GM18861 (cell line): ENCODE measurements at regions not wholly inside any gene's neighbourhood (a gene's known extent, or its start where the extent isn't known, plus 50 kb on each side); places are given as distances from the start of the nearest gene placed in this dataset.
"Not testable (repeated sequence)": the region's sequence is repeated elsewhere in the genome, so short reads cannot be mapped to it uniquely, and the experiment has no call there.

Experiments used
- ATAC-seq: cut with Tn5 transposase; IDR thresholded peaks from one replicate; pipeline ENCODE4 v1.9.1; 2021; ENCODE audit not compliant: unreplicated experiment

DNA sequence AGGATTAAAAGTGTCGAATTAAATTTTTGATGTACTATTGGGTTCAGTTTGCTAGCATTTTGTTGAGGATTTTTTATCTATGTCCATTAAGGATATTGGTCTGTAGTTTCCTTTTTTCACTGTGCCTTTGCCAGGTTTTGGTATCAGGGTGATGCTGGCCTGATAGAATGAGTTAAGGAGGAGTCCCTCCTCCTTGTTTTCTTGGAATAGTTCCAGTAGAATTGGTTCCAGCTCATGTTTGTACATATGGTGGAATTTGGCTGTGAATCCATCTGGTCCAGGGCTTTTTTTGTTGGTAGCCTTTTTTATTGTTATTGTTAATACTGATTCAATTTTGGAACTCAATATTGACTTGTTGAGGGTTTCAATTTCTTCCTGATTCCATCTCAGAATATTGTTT is 141.8 kb downstream of the SIM1 start:
- no peak for ATAC-seq

DNA sequence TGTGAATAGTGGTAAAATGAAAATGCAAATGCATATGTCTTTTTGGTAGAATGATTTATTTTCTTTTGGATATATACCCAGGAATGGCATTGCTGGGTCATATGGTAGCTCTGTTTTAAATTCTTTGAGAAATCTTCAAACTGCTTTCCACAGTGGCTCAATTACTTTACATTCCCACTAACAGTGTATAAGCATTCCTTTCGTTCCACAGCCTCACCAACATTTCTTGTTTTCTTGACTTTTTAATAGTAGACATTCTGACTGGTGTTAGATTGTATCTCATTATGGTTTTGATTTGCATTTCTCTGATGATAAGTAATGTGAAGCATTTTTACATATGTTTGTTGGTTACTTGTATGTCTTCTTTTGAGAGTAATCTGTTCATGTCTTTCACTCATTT is 144.0 kb downstream of the SIM1 start:
- ATAC-seq: no peak

DNA sequence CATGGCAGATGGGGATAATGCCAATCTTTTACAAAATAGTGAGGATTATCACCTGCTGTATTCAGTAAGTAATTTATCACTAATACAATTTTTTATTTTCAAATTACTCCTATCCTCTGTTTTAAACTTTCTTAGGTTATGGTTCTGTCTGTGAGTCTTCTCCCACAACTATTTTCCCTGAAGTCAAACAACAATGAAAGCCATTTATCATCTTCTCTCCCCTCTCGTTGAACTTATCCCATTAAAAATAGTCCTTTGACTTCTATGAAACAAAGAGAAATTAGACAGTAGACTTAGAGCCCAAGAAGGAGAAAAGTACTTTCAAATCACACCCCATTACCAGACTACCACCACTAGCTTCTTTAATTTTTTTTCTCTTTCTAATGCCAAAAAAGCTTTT is 147.7 kb downstream of the SIM1 start:
- no peak for ATAC-seq

DNA sequence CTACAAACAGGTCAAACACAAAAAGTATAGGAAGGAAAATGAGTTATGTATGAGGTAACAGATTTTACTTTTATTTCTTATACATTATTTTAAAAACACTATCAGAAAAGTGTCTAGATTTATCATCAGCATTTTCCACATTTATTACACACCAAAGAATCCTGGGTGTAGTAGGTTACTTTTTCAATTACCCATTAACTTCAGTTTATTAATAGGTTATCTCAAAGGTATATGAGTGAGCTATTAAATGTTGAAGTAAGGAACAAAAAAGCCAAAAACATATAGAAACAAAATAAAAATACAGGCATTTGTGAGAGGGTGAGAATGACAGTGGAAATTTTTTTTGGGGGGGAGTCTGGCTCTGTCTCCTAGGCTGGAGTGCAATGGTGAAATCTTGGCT is 150.5 kb downstream of the SIM1 start:
- no peak for ATAC-seq

DNA sequence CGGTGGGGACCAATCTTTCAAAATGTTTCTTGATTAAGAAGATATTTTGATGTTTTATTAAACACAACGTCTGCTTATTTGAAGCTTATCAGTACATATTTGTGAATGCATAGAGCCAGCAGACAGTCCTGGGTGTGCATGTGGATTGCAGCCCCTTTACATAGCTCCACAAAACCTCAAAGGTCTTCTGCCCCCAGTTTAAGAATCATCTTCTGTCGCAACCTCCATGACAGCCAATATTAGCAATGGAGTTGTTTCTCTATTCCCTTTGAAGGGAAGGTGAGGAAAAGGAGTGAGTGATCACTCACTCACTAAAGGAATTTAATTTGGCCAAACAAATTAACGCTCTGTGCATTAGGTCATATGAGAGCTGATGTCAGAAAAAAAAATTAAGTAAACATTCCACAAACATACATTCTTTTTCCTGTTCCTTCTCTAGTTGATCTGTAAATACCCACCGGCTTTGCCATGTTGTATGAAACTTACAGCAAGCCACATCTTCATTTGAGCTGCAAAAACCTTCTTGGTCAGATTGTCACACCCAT is 152.9 kb downstream of the SIM1 start:
- no peak for ATAC-seq

DNA sequence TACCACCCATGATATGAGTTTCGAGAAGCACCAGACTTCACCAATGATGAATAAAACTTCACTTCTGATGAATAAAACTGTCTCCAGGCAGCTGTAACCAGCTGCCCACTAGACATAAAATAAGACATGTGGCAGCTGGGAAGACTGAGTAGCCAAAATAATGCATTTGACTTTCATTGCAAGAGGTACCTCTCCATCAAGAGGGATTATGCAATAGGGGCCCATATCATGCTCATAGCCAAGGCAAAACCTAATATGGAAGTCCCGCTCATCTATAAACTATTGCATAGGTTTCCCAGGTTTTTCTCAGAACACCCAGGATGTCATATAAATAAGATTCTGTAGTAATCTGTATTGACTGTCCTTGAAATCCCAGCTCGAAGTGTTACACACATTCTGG is 155.5 kb downstream of the SIM1 start:
- no peak for ATAC-seq

DNA sequence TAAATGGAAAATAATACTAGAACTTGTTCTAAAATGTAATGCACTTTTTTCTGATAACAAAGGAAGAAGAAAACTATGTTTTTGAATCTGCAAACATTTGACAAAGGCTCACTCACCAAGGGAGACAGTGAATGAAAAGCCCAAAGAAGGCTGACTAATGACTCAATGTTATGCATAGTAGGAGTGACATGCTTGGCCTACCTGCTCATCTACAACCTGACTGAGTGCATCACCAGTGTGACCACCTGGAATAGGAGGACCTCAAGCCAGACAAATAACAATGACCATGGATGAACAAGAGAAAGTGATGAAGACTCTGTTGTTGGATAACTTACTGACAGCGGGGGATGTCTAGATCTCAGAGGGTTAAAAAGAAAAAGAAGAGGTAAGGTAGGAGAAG is 157.2 kb downstream of the SIM1 start:
- no peak for ATAC-seq

DNA sequence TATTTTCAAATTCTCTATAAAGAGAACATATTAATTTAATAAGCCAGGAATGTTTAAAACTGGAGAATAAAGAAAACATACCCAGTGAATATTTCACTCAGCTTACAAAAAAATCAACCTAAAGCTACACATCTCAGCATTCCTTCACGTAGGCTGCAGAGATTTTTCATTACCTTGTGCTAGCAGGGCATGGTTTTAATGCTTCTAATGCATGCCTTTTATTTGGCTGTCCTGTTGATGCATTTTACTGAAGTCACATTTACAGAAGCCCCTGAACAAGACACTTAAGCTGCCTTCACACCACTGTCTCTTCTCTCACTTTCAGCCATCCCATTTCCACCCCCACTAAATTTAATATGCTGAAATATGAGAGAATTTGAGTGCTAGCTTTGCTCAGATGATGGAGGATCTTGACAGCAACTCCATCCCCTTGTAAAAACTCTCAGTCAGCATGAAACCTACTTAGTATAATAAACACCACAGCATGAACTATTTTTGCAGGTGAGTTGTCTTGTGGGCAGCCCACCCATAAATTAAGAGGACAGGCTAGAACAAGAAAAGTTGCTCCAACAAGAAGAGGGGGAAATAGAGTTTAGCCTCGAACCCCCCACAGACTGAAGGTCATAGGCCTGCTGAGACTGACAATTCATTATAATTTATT is 159.4 kb downstream of the SIM1 start:
- no peak for ATAC-seq

DNA sequence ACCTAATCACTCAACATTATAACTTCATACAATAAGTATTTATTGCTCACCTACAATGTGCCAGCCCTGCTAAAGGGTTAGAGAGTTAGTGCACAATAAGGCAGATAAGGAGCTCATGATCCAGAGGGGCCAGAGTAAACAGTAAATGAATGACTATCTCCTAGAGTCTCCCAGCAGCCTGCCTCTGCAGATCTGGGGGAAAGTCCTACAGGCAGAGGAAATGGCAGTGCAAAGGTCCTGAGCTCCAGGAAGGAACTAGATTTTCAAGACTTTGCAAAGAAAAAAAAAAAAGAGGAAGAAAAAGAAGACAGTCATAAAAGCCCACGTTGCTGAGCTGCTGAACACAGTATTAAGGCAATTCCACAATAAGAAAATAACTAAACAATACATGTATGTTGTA is 160.1 kb downstream of the SIM1 start:
- no peak for ATAC-seq

DNA sequence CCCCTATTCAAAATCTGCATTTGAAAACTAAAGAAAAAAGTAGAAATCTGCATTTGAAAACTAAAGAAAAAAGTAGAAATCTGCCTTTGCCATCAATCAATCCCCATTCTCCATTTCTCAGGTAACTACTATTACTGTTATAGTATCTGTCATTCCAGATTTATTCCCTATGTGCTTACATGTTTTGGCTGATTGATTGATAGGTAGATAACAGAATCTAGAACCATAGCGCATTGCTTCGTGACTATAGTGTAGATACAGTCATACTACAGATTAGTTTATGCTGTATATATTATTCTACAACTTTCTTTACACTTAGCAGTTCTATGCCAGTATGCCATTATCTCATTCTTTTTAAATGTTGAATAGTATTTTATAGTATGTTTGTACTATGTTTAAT is 163.0 kb downstream of the SIM1 start:
- no peak for ATAC-seq

DNA sequence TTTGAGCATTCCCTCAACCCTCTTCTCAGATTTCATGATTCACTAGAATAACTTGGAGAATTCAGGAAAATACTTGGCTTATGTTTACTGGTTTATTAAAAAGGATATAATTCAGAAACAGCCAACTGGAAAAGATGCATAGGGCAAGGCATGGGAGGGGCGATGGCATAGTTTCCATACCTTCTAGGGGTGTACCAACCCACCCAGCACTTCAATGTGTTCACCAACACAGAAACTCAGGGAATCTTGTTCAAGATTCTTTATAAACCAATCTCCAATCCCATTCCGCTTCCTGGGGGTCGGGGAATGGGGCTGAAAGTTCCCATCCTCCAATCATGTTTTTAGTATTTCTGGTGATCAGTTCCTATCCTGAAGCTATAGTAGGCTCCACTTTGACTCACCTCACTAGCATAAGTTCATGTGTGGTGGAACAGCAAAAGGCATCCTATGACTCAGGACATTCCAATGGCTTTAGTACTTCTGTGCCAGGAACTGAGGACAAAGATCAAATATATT is 164.4 kb downstream of the SIM1 start:
- no peak for ATAC-seq

DNA sequence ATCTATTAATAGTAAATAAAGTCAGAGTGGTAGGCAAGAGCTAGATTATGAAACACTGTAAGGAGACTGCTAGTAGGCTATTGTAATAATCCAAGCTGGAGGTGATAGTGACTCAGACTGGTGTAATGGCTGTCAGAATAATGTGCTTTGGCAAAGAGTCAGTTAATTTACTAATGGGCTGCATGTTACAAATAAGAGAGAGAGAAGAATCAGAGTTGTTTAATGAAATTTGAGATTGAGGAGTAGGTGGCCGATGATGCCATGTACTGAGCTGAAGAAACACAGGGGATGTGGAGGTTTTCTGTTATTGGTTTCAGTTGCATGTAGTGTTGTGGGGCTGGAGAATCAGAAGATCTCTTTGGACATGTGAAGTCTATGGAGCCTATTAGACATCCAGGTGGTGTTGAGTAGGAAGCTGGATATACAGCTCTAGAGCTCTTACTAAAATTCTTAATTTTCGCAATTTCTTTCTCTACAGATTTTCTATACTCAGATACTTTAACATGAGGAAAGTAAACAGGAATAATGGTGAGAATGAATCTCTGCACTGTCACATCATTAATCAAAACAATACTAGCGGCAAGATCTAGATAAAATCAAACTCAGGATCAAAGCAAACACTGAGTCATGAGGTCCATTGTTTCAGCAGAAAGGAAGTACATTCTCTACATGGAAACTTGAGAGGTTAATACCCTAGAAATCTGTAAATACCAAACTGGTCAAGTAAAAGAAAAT is 167.7 kb downstream of the SIM1 start:
- ATAC-seq: no peak

DNA sequence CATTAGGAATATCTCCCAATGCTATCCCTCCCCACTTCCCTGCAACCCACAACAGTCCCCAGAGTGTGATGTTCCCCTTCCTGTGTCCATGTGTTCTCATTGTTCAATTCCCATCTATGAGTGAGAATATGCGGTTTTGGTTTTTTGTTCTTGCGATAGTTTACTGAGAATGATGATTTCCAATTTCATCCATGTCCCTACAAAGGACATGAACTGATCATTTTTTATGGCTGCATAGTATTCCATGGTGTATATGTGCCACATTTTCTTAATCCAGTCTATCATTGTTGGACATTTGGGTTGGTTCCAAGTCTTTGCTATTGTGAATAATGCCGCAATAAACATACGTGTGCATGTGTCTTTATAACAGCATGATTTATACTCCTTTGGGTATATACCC is 169.5 kb downstream of the SIM1 start:
- not testable (repeated sequence) for ATAC-seq

DNA sequence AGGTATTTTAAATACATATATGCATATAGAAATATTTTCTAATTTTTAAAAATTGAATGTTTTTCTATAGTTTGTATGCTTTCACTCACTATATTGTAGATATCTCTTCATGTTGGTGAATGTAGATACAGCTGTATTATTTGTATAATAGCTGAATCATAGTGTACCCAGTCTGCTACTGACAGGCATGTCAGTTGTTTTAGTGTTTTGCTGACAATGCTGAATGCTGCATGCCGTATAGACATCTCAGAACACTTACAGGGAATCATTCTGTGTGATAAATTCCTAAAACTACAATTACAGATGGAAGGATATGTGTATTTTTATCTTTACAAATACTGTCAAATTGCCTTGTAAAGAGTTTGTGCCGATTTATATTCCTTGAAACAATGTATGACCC is 175.4 kb downstream of the SIM1 start:
- no peak for ATAC-seq

DNA sequence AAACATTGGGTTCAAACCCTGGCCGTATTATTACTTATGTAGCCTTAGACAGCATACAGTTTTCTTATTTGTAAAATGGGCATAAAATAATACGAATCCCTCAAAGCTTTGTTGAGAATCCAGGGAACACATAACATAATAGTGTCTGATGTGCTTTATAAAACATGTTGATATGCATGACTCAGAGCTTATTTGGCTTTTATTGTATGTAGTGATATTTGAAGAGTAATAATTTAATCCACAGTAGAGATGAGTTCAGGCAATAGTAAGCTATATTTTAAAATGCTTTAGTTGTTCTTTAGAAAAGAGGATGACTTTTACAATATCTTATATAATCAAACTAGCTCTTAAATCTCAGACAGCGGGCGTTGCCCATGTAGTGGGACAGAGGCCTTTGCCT is 176.4 kb downstream of the SIM1 start:
- no peak for ATAC-seq

DNA sequence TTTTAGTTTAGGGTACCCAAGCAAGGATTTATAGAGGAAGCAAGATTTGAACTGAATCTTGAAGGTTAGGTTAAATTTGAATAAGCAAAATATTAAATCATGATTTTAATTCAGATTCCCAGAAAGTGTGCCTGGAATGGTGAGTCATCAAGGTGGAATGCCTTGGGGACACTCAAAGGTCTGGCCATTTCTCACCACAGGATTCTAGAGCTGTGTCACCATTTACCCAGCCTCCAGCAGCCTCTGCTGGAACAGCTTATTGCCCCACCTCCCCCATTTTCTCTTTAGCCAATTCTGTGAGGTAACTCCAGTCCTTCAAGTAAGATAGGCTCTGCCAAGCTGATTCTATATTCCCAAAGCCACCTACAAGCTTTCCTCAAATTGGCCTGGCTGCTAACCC is 181.4 kb downstream of the SIM1 start:
- ATAC-seq: no peak

DNA sequence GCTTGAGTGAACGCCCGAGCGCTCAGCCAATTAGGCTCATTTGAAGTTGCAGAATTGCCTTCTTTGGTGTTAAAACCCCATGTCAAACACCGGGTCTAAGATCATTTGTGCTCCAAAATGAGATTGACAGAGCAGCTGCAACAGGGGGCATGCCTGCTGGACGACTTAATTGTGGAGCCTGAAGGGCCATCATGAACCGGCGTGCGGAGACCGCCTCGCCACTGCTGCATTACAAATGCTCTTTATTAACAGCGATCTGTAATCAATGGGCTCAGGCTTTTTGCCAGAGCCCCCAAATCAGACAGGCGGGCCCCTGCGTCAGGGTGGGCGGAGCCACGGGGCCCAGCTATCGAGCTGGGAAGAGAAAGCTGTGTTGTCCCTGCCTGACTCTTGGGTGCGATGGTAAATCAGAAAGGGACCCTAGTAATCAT is 183.2 kb downstream of the SIM1 start:
- no peak for ATAC-seq

DNA sequence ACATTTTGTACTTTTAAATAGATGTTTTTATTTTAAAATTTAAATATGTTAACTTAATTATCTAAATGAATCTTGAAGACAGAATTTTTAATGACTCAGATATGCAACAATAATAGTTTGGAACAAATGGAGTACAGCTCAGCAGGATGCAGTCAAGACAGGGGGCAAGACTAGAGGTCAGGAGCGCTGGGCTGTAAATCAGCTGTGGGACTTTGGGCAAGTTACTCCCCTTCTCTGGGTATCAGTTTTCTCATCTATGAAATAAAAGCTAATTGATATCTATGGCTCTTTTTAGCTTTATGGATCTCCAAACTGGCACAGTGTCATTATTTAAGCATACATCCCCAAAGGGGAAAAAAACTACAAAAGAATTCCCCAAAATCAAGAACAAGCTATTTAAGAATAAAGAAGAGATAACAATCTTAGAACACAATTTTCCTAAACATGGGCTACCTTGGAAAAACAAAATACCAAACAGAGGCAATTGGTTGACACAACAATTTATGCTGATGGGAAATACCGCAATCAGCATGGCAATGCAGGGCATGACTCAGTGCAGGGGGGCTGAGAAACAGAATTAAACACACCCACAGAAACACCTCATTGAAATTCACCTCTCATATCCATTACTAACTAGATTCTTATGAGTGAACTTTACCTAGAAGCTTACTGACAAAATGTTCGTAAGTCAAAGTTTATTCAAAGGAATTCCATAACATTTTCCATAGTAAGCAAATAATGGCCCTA is 188.2 kb downstream of the SIM1 start:
- ATAC-seq: no peak

DNA sequence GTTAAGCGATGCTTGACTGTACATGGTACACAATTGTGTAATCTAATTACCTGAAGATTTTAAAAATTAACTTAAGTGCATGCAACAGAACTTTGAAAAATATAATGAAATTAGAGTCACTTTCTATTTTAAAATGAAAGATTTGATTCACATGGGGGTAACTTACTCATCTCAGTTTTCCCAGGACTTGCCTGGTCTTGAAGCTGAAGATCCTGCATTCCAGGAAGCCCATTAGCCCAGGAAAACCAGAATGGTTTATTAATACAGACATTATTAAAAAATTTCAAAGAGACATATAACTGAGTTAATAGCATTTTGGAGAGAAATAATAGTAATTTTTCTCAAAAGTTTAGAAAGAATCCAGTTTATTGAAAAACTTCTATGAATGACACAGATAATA is 190.6 kb downstream of the SIM1 start:
- ATAC-seq: no peak

DNA sequence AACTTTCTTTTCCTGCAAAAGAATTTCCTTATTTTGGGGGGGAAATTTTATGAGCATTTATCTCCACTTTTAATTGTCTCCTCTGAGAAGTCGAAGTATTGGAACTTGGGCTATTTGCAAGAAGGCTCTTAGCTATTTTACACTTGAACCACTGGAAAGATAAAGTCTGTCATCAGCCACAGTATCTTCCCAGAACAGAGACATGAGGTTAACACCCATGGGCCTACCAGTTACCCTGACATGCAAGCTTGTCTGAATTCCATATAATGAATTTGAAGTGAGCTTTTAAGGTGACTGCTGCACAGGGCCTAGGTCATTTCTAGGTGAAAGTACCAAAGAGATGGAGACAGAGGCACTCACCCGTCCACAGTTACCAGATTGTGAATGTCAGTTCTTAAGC is 193.1 kb downstream of the SIM1 start:
- ATAC-seq: no peak

DNA sequence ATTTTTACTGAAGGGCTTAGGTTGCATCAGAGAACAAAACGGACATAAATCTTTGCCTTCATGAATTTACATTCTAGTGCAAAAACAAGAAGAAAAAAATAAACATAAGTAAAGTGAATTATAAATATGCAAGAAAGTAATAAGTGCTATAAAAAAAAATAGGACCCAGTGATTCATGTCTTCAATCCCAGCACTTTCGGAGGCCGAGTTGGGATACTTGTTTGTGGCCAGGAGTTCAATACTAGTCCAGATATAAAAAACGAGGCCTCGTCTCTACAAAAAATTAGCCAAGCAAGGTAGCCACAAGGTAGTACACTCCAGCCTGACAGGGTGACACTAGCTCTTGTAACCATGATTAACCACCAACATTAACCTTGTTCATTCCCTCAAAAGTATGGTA is 193.5 kb downstream of the SIM1 start:
- no peak for ATAC-seq

DNA sequence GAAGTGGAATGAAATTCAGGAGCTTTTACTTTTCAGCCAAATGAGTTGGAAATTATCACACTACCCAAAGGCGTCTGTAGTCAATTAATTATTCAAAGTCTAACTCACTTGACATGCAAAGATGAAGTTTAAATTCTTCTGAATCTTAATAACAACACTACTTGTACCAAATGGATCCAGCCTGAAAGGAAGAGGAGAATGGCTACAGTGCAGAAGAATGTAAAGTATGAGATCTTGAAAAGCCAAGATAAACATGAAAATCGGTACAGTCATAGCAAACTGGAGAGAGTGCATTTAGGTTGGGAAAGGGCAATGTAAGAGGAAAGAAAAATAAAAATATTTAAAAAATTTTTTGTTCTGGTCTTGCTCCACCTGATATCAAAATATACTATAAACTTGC is 195.5 kb downstream of the SIM1 start:
- ATAC-seq: no peak
